Psoas muscle (tissue), 7 donors: ENCODE measurements at regions not wholly inside any gene's neighbourhood (a gene's known extent, or its start where the extent isn't known, plus 50 kb on each side); places are given as distances from the start of the nearest gene placed in this dataset.

Source experiments
- ATAC-seq, 4 donors: fragments of 200-7000 bp; cut with Tn5 transposase; one replicate each; pipeline ENCODE4 v1.9.1; 2020; ENCODE audit warnings: moderate library complexity in 3 of 4, mild to moderate bottlenecking in 2 of 4
- DNase-seq, 2 donors: peaks; one replicate each; pipeline ENCODE4 v3.0.0-alpha.2; 2020
- H3K27ac ChIP-seq: fragments of 200-600 bp; one replicate; pipeline ENCODE4 v1.8.0; 2022
- H3K27me3 ChIP-seq, 3 donors: fragments of 200-600 bp in 1 of 3; one replicate each; pipeline versions ENCODE4 v1.6.1 to v1.8.0; 2013 to 2022; ENCODE audit warnings: low read length in 2 of 3, mild to moderate bottlenecking in 2 of 3, moderate library complexity in 1 of 3; ENCODE audit not compliant: insufficient read depth in 3 of 3
- H3K36me3 ChIP-seq, 2 donors: fragments of 200-600 bp in 1 of 2; one replicate each; pipeline versions ENCODE4 v1.6.1 to v1.8.0; 2013 to 2022; ENCODE audit warnings: low read depth in 1 of 2, mild to moderate bottlenecking in 1 of 2, moderate library complexity in 1 of 2; ENCODE audit not compliant: insufficient read depth in 1 of 2
- H3K4me1 ChIP-seq: fragments of 200-600 bp; one replicate; pipeline ENCODE4 v1.8.0; 2022
- H3K4me3 ChIP-seq: fragments of 200-600 bp; one replicate; pipeline ENCODE4 v1.8.0; 2022; ENCODE audit warnings: mild to moderate bottlenecking
- H3K9me3 ChIP-seq: fragments of 200-600 bp; one replicate; pipeline ENCODE4 v1.8.0; 2022
- WGBS, 3 donors: extraction: QIAGEN DNeasy Blood & Tissue Kit; methylation state at CpG; one replicate each; pipeline versions ENCODE4 v1.1.6 to v1.1.7; 2013; 5-methylcytosine and 5-hydroxymethylcytosine counted together
- intact Hi-C, 2 donors: fragments of 100-400 bp; cut with DNase I; formaldehyde crosslinking; loops; one replicate each; pipeline versions ENCODE4 v1.11.0 to v1.14.2; 2022
- TF ChIP-seq, protein P1 (sequence below): fragments of 200-600 bp; IDR thresholded peaks from one replicate; pipeline ENCODE4 v1.8.0; 2022; ENCODE audit warnings: antibody characterized with exemption
- donor health status: healthy with polysubstance abuse.
- donor health status: DM: no; HTN: no; CAD: no; lungs with moderate emphysema.
- donor health status: Bipolar disorder and iron deficiency.
- donor health status: healthy.
- donor health status: DM: yes; HTN: yes; CAD: no.
- donor health status: DM: no; HTN: no; CAD: no.
- donor health status: DM: yes; HTN: yes; CAD: no.

DNA sequence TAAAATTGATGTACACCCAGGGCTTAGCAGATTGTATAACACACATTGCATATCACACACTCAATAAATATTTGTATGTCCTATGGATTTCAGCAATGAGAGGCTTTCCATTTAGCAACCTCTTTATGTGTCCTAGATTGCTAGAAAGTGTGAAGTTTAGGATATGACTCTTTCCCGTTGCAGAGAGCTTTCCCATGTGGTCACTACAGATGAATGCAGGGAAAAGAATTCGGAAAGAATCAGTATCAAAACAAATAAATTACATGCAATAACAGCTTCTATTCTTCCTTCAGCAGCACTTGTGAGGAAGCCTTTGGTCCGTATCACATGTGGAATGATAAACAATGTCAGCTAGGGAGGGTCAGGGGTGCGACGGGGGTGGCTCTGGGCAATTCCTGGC is 870.1 kb downstream of the C6orf118 start:
- intact Hi-C loops, result loop anchor here in 1 of 2 donors (5.0 kb wide), 1 partner anchor 1637 kb away; no protein-coding TSS in a partner anchor
- Histone ChIP-seq H3K27me3 (no peaks in the 10 kb centered on the region), H3K4me1 (no peaks in the 10 kb centered on the region), H3K4me3 (no peak overlapping the region), H3K27ac (no peak overlapping the region), H3K9me3 (peaks cover 2% of the 10 kb centered on the region), H3K36me3 (no peaks in the 10 kb centered on the region)
- no peak for ATAC-seq
- WGBS, 3 donors, result 75 to 77% (median 75%) methylated on average over 5 of the region's 5 CpGs
- TF ChIP-seq, protein P1, sequence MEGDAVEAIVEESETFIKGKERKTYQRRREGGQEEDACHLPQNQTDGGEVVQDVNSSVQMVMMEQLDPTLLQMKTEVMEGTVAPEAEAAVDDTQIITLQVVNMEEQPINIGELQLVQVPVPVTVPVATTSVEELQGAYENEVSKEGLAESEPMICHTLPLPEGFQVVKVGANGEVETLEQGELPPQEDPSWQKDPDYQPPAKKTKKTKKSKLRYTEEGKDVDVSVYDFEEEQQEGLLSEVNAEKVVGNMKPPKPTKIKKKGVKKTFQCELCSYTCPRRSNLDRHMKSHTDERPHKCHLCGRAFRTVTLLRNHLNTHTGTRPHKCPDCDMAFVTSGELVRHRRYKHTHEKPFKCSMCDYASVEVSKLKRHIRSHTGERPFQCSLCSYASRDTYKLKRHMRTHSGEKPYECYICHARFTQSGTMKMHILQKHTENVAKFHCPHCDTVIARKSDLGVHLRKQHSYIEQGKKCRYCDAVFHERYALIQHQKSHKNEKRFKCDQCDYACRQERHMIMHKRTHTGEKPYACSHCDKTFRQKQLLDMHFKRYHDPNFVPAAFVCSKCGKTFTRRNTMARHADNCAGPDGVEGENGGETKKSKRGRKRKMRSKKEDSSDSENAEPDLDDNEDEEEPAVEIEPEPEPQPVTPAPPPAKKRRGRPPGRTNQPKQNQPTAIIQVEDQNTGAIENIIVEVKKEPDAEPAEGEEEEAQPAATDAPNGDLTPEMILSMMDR, result no peak
- no peak for DNase-seq

DNA sequence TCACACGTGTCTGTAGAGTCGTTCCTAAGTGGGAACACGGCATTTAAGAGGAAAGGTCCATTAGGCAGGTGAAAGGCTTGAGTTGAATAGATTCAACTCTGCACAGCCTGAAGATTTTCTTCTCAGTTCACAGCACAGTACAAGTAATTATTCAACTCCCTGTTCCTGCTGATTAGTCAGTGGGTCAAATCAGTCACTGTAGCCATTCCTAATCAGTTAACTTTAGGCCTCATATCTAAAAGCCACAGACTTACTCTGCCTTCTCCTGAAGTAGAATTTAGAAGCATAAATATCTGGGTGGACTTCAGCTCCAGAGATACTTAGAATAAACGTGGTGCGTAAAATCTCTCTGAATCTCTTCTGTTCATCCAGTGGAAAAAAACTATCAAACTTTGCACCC is 872.4 kb downstream of the C6orf118 start:
- H3K4me3 ChIP-seq, result no peak overlapping the region
- H3K27ac ChIP-seq, result no peak overlapping the region
- no peaks in the 10 kb centered on the region for H3K4me1 ChIP-seq
- TF ChIP-seq, protein P1, result no peak
- H3K36me3 ChIP-seq, result no peaks in the 10 kb centered on the region
- intact Hi-C loops, result loop anchor here in 1 of 2 donors (5.0 kb wide), 1 partner anchor 1635 kb away; no protein-coding TSS in a partner anchor
- no peaks in the 10 kb centered on the region for H3K9me3 ChIP-seq
- 84 to 87% (median 87%) methylated on average over 5 of the region's 5 CpGs for WGBS, 3 donors
- no peak for DNase-seq
- H3K27me3 ChIP-seq, result no peaks in the 10 kb centered on the region
- no peak for ATAC-seq

DNA sequence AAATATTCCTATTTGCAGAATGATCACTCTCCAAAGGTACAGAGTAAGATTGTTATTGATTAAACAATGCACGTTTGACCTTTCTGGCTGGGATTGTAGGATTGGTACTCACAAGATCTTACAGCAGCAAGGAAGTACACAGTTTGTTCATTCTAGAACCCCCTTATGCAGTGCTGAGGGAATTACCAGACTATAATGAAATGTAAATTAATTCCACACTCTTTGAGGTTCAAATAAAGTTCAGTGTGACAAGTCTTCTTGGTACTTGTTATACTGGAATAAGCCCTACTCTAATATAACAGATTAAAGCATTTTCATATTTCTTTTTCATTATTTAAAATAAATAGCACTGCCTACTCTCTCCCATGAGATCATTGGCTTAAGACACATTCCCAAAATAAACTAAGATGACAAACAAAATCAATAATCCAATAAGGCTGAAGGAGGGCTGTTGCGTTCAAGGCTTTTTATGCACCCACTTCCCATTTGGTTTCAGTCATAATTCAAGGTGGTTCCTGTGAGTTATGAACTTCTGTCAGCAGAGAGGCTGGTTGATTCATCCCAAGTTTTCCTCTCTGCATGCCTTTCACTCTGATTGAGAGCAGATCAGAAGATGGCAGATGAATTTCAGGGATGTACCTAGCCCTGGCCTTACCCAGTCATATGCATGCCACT is 881.5 kb downstream of the C6orf118 start:
- H3K4me1 ChIP-seq, result no peaks in the 10 kb centered on the region
- TF ChIP-seq, protein P1, result no peak
- H3K4me3 ChIP-seq, result no peak overlapping the region
- no peaks in the 10 kb centered on the region for H3K36me3 ChIP-seq
- WGBS, 3 donors, result 84 to 89% (median 87%) methylated on average over 2 of the region's 2 CpGs
- no peak for ATAC-seq
- no peaks in the 10 kb centered on the region for H3K27me3 ChIP-seq
- no peaks in the 10 kb centered on the region for H3K9me3 ChIP-seq
- H3K27ac ChIP-seq, result no peak overlapping the region
- intact Hi-C loops, result no loop called here
- no peak for DNase-seq

DNA sequence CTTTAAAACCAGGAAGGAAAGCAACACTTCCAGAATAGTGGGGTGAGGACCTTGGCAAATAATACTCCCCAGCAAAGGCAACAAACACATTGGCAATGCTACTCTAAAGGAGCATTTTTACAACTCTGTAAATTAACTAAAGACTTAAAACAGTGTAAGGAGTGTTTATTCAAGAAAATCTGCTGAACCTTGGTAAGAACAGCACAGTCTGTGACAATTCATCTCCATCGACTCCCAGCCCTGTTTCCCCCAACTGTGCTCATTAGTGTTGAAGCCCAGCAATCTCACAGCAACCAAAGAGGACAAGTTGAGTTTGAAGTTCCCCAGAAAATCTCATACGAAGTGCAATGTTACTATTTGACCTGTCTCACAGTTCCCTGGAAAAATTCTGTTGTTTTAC is 884.9 kb downstream of the C6orf118 start:
- 76 to 85% (median 84%) methylated on average over 2 of the region's 2 CpGs for WGBS, 3 donors
- H3K4me3 ChIP-seq, result no peak overlapping the region
- DNase-seq (no peak), ATAC-seq (no peak)
- H3K27ac ChIP-seq, result no peak overlapping the region
- H3K9me3 ChIP-seq, result peaks cover 5% of the 10 kb centered on the region
- no peaks in the 10 kb centered on the region for H3K4me1 ChIP-seq
- intact Hi-C loops, result no loop called here
- no peaks in the 10 kb centered on the region for H3K36me3 ChIP-seq
- TF ChIP-seq, protein P1, result no peak
- H3K27me3 ChIP-seq, result no peaks in the 10 kb centered on the region

DNA sequence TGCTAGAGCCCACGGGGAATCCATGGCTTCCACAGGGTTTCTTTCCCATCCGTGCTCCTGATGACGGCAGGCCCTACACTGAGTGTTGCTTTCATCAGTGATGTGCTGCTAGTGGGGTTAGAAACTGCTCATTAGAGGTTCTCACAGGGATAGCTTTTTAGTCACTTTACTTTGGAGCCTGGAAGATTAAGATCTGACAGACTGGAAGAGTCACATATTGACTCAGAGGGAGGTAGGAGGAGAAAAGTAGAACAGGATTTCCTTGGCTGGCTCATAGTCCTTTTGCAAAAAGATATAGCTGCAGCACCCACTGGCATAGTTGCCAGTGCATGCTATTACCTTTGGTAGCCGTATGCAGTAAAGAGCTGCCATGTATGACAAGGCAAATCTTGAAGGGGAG is 890.3 kb downstream of the C6orf118 start:
- H3K9me3 ChIP-seq, result peaks cover 5% of the 10 kb centered on the region
- no peak overlapping the region for H3K4me3 ChIP-seq
- H3K4me1 ChIP-seq, result no peaks in the 10 kb centered on the region
- H3K36me3 ChIP-seq, result no peaks in the 10 kb centered on the region
- ATAC-seq (no peak), DNase-seq (no peak)
- no peak overlapping the region for H3K27ac ChIP-seq
- intact Hi-C loops, result no loop called here
- H3K27me3 ChIP-seq, result no peaks in the 10 kb centered on the region
- WGBS, 3 donors, result 60 to 73% (median 73%) methylated on average over 4 of the region's 4 CpGs
- TF ChIP-seq, protein P1, result no peak
